ENCODE measurements at regions not wholly inside any gene's neighbourhood (a gene's known extent, or its start where the extent isn't known, plus 50 kb on each side); places are given as distances from the start of the nearest gene placed in this dataset.

GRCh38 chr4:107255114-107255513, 219.0 kb upstream of the DKK2 start:
- no peak for TF ChIP-seq CTCF (conservative IDR thresholded peaks at IDR 0.05; ENCODE audit: low read length)
- no peak overlapping the region for H3K4me3 ChIP-seq (ENCODE audit: low read length)
- no peak for DNase-seq (ENCODE audit: low read depth)

DNA sequence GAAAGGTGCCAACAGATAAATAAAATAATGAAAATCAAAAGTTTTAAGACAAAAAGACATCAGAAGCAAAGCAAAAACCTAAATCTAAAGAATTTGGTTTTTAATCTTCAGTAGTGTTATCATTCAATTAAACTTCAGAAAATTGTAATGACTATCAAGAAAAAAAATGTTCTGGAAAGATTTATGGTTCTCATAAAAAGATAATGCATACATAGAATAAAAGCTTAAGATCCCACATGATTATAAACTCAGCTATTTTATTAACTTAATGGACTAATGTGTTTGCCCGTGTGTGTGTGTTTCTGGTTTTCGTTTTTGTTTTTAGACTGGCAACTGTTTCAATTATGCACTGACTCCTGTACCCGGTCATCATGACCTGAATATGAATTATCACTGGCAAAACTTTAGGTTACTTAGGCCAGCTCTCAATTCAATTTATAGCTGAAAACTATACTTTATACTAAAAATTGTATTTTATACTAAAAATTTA, 217.5 kb upstream of the DKK2 start:
- no peak for TF ChIP-seq CTCF (conservative IDR thresholded peaks at IDR 0.05; ENCODE audit: low read length)
- H3K4me3 ChIP-seq (ENCODE audit: low read length), result no peak overlapping the region
- DNase-seq (ENCODE audit: low read depth), result no peak

- DNase-seq (ENCODE audit: low read depth), result no peak
- no peak overlapping the region for H3K4me3 ChIP-seq (ENCODE audit: low read length)
- no peak for TF ChIP-seq CTCF (conservative IDR thresholded peaks at IDR 0.05; ENCODE audit: low read length)
Measured at GRCh38 chr4:107253090-107253489, 217.0 kb upstream of the DKK2 start.

GRCh38 chr4:107252571-107252970, 216.5 kb upstream of the DKK2 start:
- H3K4me3 ChIP-seq (ENCODE audit: low read length), result no peak overlapping the region
- no peak for TF ChIP-seq CTCF (conservative IDR thresholded peaks at IDR 0.05; ENCODE audit: low read length)
- no peak for DNase-seq (ENCODE audit: low read depth)

DNA sequence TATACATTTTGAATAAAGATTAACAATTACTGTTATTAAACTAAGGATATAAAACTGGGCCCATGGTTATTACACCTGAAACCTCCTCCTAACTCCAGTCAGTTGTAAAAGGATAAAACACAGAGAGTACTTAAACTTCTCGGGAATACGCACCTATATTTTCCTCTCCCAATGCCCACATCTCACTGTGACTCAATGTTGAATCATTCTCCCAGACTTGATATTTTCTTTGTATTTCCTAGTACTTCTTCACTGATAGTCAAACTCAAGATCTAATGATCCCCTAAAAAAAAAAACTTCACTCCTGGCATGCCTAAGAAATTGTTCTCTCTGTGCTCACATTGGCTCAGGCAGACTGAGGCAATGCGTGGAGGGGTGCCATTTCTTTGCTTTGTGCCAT, 212.5 kb upstream of the DKK2 start:
- no peak for DNase-seq (ENCODE audit: low read depth)
- no peak overlapping the region for H3K4me3 ChIP-seq (ENCODE audit: low read length)
- no peak for TF ChIP-seq CTCF (conservative IDR thresholded peaks at IDR 0.05; ENCODE audit: low read length)

DNA sequence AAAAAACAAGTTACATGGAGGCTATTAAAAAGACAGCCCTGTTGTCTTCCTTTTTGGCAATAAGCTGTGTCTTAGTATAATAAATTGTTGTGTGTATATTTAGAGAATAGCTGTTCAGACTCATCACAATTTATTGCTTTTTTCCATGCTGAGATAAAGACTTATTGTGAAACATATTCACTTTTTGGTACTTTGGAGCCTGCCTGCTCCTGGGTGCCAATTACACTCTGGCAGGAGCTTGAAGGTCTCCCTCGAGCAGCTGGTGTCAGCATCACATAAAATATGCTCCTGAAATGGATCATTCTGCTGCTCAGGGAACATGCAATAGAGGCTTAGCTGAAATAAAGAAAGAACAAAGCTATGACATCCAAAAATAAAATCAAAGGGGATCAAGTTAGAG, 211.6 kb upstream of the DKK2 start:
- DNase-seq (ENCODE audit: low read depth), result peak; percentile 72
- no peak for TF ChIP-seq CTCF (conservative IDR thresholded peaks at IDR 0.05; ENCODE audit: low read length)
- H3K4me3 ChIP-seq (ENCODE audit: low read length), result no peak overlapping the region

- no peak for TF ChIP-seq CTCF (conservative IDR thresholded peaks at IDR 0.05; ENCODE audit: low read length)
- H3K4me3 ChIP-seq (ENCODE audit: low read length), result no peak overlapping the region
- DNase-seq (ENCODE audit: low read depth), result peak; percentile 50
Measured at GRCh38 chr4:107246761-107247160, 210.6 kb upstream of the DKK2 start.

All from AG10803 (cell line).